Posterior cingulate gyrus (tissue), 11 donors: ENCODE measurements at regions not wholly inside any gene's neighbourhood (a gene's known extent, or its start where the extent isn't known, plus 50 kb on each side); places are given as distances from the start of the nearest gene placed in this dataset.

Experiments
- DNase-seq, 10 donors: peaks; one replicate each; pipeline versions ENCODE4 v3.0.0 to v3.0.0-alpha.2; 2020 to 2021; ENCODE audit warnings: mixed read lengths in 3 of 10
- intact Hi-C: fragments of 100-400 bp; cut with DNase I; formaldehyde crosslinking; loops from one replicate; pipeline ENCODE4 v1.15.1; 2023

- intact Hi-C loops: no loop called here
- no peak for DNase-seq
Observed at GRCh38 chr14:58873228-58873953, 235.6 kb downstream of the DACT1 start.

- DNase-seq: no peak
- intact Hi-C loops: no loop called here
Observed at GRCh38 chr14:58875613-58876012, 237.9 kb downstream of the DACT1 start.

GRCh38 chr14:58876608-58877007 lies 238.8 kb downstream of the DACT1 start:
- no peak for DNase-seq
- intact Hi-C loops: no loop called here

- intact Hi-C loops: no loop called here
- DNase-seq: no peak
Observed at GRCh38 chr14:58878439-58879139, 240.8 kb downstream of the DACT1 start.

GRCh38 chr14:58881433-58881832 lies 243.7 kb downstream of the DACT1 start:
- DNase-seq: no peak
- intact Hi-C loops: no loop called here

- intact Hi-C loops: no loop called here
- no peak for DNase-seq
Observed at GRCh38 chr14:58882577-58883018, 244.8 kb downstream of the DACT1 start.

GRCh38 chr14:58884442-58884841 lies 246.7 kb downstream of the DACT1 start:
- intact Hi-C loops: no loop called here
- DNase-seq: no peak

GRCh38 chr14:58887931-58888330 lies 250.2 kb downstream of the DACT1 start:
- DNase-seq: no peak
- intact Hi-C loops: no loop called here

GRCh38 chr14:58898655-58899316 lies 261.0 kb downstream of the DACT1 start:
- no peak for DNase-seq
- intact Hi-C loops: no loop called here

- DNase-seq: no peak
- intact Hi-C loops: no loop called here
Observed at GRCh38 chr14:58899317-58899713, 261.6 kb downstream of the DACT1 start.

GRCh38 chr14:58901826-58902225 lies 264.1 kb downstream of the DACT1 start:
- DNase-seq: no peak
- intact Hi-C loops: no loop called here

- intact Hi-C loops: no loop called here
- DNase-seq: no peak
Observed at GRCh38 chr14:58904776-58905175, 267.0 kb downstream of the DACT1 start.

- intact Hi-C loops: no loop called here
- no peak for DNase-seq
Observed at GRCh38 chr14:58907803-58908202, 270.0 kb downstream of the DACT1 start.

GRCh38 chr14:58912287-58912686 lies 274.5 kb downstream of the DACT1 start:
- DNase-seq: no peak
- intact Hi-C loops: no loop called here

- DNase-seq: no peak
- intact Hi-C loops: no loop called here
Observed at GRCh38 chr14:58912799-58913432, 275.2 kb downstream of the DACT1 start.

GRCh38 chr14:58914279-58914855 lies 274.1 kb upstream of the DAAM1 start:
- intact Hi-C loops: no loop called here
- peak in 1 of 10 donors; percentile 68 for DNase-seq

- no peak for DNase-seq
- intact Hi-C loops: no loop called here
Observed at GRCh38 chr14:58915646-58916045, 272.8 kb upstream of the DAAM1 start.

- intact Hi-C loops: no loop called here
- DNase-seq: no peak
Observed at GRCh38 chr14:58918066-58918738, 270.3 kb upstream of the DAAM1 start.

GRCh38 chr14:58919217-58919616 lies 269.2 kb upstream of the DAAM1 start:
- intact Hi-C loops: no loop called here
- DNase-seq: peak in 1 of 10 donors; percentile 43

- intact Hi-C loops: no loop called here
- DNase-seq: no peak
Observed at GRCh38 chr14:58920230-58920629, 268.2 kb upstream of the DAAM1 start.
